HUES48 (cell line): ENCODE measurements at regions not wholly inside any gene's neighbourhood (a gene's known extent, or its start where the extent isn't known, plus 50 kb on each side); places are given as distances from the start of the nearest gene placed in this dataset.

ENCODE experiments used
- H3K27ac ChIP-seq: one replicate; pipeline ENCODE4 v1.7.0; 2013; ENCODE audit warnings: low read depth, low read length, inconsistent platforms
- H3K27me3 ChIP-seq: 2 replicates; pipeline ENCODE4 v1.6.1; 2013; ENCODE audit warnings: mild to moderate bottlenecking, low read length; ENCODE audit not compliant: control insufficient read depth, insufficient read depth
- H3K36me3 ChIP-seq: 2 replicates; pipeline ENCODE4 v1.6.1; 2013; ENCODE audit warnings: low read length; ENCODE audit not compliant: control insufficient read depth, insufficient read depth
- H3K4me1 ChIP-seq: 2 replicates; pipeline ENCODE4 v1.6.1; 2013; ENCODE audit warnings: mild to moderate bottlenecking, low read length; ENCODE audit not compliant: control insufficient read depth, insufficient read depth
- H3K4me3 ChIP-seq: 2 replicates; pipeline ENCODE4 v1.5.1; 2013; ENCODE audit warnings: mild to moderate bottlenecking, low read depth, low read length
- H3K9ac ChIP-seq: 2 replicates; pipeline ENCODE4 v1.6.1; 2013; ENCODE audit warnings: mild to moderate bottlenecking, low read depth, low read length, moderate library complexity
- H3K9me3 ChIP-seq: 2 replicates; pipeline ENCODE4 v1.6.1; 2013; ENCODE audit warnings: low read length; ENCODE audit not compliant: control insufficient read depth, insufficient read depth

GRCh38 chr9:113742878-113743277, 133.2 kb upstream of the ZNF618 start:
- Histone ChIP-seq H3K4me1 (peaks cover 6% of the 10 kb centered on the region; the same call in 1 of the 2 replicates), H3K27me3 (no peaks in the 10 kb centered on the region), H3K9me3 (no peaks in the 10 kb centered on the region), H3K36me3 (no peaks in the 10 kb centered on the region), H3K4me3 (no peak overlapping the region), H3K27ac (no peak overlapping the region), H3K9ac (no peak overlapping the region)

GRCh38 chr9:113746486-113746885, 129.6 kb upstream of the ZNF618 start:
- H3K27me3 ChIP-seq = no peaks in the 10 kb centered on the region
- H3K9ac ChIP-seq = no peak overlapping the region
- no peaks in the 10 kb centered on the region for H3K36me3 ChIP-seq
- H3K4me1 ChIP-seq = 0 out of 2 replicates have a peak, but pooled peaks cover 3% of the 10 kb centered on the region
- H3K9me3 ChIP-seq = no peaks in the 10 kb centered on the region
- no peak overlapping the region for H3K27ac ChIP-seq
- no peak overlapping the region for H3K4me3 ChIP-seq

GRCh38 chr9:113748135-113748534, 128.0 kb upstream of the ZNF618 start:
- no peak overlapping the region for H3K9ac ChIP-seq
- H3K27ac ChIP-seq = no peak overlapping the region
- no peak overlapping the region for H3K4me3 ChIP-seq
- no peaks in the 10 kb centered on the region for H3K27me3 ChIP-seq
- no peaks in the 10 kb centered on the region for H3K4me1 ChIP-seq
- H3K9me3 ChIP-seq = no peaks in the 10 kb centered on the region
- no peaks in the 10 kb centered on the region for H3K36me3 ChIP-seq

DNA sequence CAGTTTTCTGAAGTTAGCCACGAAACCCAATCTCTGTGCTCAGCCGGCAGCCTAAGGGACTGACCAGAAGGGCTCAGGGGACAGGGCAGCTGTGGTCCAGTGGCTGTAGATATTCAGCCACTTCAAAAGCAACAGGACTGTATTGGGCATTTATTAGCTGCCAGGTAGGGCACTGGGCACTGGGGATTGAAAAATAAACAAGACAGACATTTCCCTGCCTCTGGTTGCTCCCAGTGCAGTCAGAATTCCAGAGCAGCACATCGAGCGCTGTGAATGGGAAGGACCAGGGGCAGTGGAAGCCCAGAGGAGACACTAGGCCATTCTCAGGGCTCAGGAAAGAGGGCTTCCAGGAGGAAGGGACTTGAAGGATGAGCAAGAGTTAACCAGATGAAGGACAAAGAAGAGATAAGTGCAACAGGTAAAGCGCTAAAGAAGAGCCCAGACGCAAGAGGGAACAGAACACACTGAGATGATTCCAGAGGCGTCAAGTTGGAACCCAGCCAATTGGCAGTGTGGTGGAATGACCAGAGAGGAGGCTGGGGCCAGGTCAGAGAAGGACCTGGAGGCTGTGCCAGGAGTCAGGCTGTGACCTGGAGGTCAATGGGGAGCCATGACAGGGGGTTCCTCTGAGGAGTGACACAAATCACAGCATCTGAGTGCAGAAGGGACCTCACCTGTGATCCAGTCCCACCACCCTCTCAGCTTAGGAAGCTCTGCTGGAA, 122.5 kb upstream of the ZNF618 start:
- Histone ChIP-seq H3K9ac (no peak overlapping the region), H3K36me3 (no peaks in the 10 kb centered on the region), H3K27ac (no peak overlapping the region), H3K27me3 (peaks cover 7% of the 10 kb centered on the region; the same call in 1 of the 2 replicates), H3K4me1 (peaks cover 14% of the 10 kb centered on the region), H3K9me3 (no peaks in the 10 kb centered on the region), H3K4me3 (no peak overlapping the region)

- Histone ChIP-seq H3K9ac (no peak overlapping the region), H3K9me3 (no peaks in the 10 kb centered on the region; the same call in 1 of the 2 replicates), H3K36me3 (no peaks in the 10 kb centered on the region), H3K4me1 (peaks cover 14% of the 10 kb centered on the region), H3K27me3 (peaks cover 7% of the 10 kb centered on the region; the same call in 1 of the 2 replicates), H3K27ac (no peak overlapping the region), H3K4me3 (no peak overlapping the region)
These were observed 121.4 kb upstream of the ZNF618 start for GRCh38 chr9:113754739-113755138.

DNA sequence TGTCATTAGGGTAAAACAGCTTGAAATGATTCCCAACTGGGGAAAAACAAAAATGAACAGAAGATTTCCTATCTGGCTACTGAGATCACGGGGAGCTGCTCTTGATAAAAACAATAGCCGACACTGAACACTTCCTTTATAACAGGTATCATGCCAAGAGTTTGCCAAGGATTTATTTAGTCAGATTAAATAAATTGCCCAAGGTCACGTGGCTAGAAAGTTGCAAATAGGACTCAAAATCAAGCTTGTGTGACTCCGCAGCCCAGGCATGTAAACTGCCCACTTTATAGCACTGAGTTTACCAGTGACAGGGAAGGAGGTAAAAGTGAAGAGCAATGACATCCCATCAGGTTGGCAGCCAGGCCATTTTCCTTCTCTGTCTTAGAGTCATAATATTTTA, 120.7 kb upstream of the ZNF618 start:
- no peak overlapping the region for H3K4me3 ChIP-seq
- peaks cover 7% of the 10 kb centered on the region; the same call in 1 of the 2 replicates for H3K27me3 ChIP-seq
- no peak overlapping the region for H3K27ac ChIP-seq
- no peaks in the 10 kb centered on the region for H3K36me3 ChIP-seq
- H3K4me1 ChIP-seq = peaks cover 14% of the 10 kb centered on the region
- no peaks in the 10 kb centered on the region; the same call in 1 of the 2 replicates for H3K9me3 ChIP-seq
- H3K9ac ChIP-seq = no peak overlapping the region

GRCh38 chr9:113756476-113757192, 119.5 kb upstream of the ZNF618 start:
- no peaks in the 10 kb centered on the region for H3K36me3 ChIP-seq
- peaks cover 7% of the 10 kb centered on the region; the same call in 1 of the 2 replicates for H3K27me3 ChIP-seq

DNA sequence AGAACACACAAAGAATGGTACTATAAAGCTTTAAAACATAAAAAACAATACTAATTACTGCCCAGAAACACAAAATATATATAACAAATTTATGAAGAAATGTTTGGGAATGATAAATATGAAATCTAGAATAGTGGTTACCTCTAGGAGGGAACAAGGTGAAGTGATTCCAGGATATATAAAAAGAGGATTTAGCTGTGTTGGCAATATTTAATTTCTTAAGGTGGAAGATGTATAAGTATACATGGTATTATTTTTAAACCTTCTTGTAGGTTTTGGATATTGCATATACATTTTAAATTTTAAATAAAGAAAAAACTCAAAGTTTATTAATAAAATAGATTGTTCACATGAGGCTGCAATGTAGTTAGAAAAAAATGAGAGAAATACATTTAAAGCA, 112.7 kb upstream of the ZNF618 start:
- Histone ChIP-seq H3K9me3 (no peaks in the 10 kb centered on the region; the same call in 1 of the 2 replicates), H3K27me3 (no peaks in the 10 kb centered on the region), H3K4me1 (no peaks in the 10 kb centered on the region), H3K9ac (no peak overlapping the region), H3K36me3 (no peaks in the 10 kb centered on the region), H3K4me3 (no peak overlapping the region), H3K27ac (no peak overlapping the region)

More at GRCh38 chr9:113756476-113757192, 119.5 kb upstream of the ZNF618 start:
- Histone ChIP-seq H3K9ac (no peak overlapping the region), H3K4me3 (no peak overlapping the region), H3K4me1 (peaks cover 14% of the 10 kb centered on the region), H3K27ac (no peak overlapping the region), H3K9me3 (no peaks in the 10 kb centered on the region; the same call in 1 of the 2 replicates)

DNA sequence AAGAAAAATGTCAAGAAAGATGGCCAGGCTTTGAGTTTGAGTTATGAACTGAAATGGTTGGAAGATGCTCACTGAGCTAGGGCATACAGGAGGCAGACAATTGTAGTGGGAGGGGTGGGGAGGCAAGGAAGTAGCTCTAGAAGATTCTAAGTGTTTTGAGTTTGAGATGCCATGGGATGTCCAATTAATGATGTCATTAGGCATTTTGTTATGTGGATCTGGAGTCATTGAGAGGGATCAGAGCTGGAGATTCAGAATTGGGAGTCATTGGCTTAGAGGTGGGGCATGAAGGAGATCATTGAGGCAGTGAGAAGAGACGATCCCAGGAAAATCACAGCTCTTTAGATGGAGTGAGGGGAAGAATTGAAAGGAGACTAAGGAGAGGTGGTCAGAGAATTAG, 111.5 kb upstream of the ZNF618 start:
- Histone ChIP-seq H3K9ac (no peak overlapping the region), H3K27ac (no peak overlapping the region), H3K9me3 (no peaks in the 10 kb centered on the region; the same call in 1 of the 2 replicates), H3K27me3 (no peaks in the 10 kb centered on the region), H3K4me1 (no peaks in the 10 kb centered on the region), H3K4me3 (no peak overlapping the region), H3K36me3 (no peaks in the 10 kb centered on the region)

DNA sequence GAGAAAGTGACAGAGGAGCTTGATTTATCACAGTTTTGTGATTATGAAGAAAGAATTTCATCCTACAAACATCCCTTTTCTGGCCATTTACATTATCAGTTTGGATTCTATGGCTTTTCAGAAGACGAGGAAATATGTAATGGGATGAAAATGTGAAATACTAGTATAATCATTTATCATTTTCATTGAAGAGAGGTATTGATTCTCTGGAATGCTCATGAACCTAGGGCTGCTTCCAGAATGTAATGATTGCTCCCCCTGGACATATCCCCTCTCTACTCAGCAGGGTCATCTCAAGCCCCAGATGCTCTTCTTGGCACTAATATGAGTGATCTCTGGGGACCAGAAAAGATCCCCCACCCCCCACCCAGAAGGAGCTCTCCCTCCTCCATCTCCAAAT, 106.7 kb upstream of the ZNF618 start:
- H3K27me3 ChIP-seq = no peaks in the 10 kb centered on the region

DNA sequence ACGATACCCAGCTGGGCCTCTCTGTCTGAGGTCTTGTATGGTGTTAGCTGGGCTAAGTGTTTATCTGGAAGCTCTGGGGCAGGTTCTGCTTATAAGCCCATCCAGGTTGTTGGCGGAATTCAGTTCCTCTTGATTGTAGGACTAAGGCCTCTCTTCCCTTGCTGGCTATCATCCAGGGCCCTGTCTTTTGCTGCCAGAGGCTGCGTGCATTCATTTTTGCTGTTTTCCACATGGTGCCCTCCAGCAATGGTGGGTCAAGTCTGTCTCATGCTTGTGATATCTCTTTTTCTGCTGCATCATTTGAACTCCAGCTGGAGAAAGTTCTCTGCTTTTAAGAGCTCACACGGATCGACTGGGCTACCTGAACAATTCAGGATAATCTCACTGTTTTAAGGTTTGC, 105.7 kb upstream of the ZNF618 start:
- Histone ChIP-seq H3K4me1 (no peaks in the 10 kb centered on the region), H3K27me3 (no peaks in the 10 kb centered on the region), H3K9ac (no peak overlapping the region), H3K36me3 (no peaks in the 10 kb centered on the region), H3K4me3 (no peak overlapping the region), H3K27ac (no peak overlapping the region), H3K9me3 (no peaks in the 10 kb centered on the region)

More for the DNA sequence above, 106.7 kb upstream of the ZNF618 start:
- Histone ChIP-seq H3K4me3 (no peak overlapping the region), H3K9ac (no peak overlapping the region), H3K9me3 (no peaks in the 10 kb centered on the region), H3K4me1 (no peaks in the 10 kb centered on the region), H3K36me3 (no peaks in the 10 kb centered on the region), H3K27ac (no peak overlapping the region)
